GM12878 (cell line): ENCODE measurements at regions not wholly inside any gene's neighbourhood (a gene's known extent, or its start where the extent isn't known, plus 50 kb on each side); places are given as distances from the start of the nearest gene placed in this dataset.

Experiments
- BRCA1 ChIP-seq: IDR thresholded peaks from 2 replicates; pipeline ENCODE4 v1.6.1; 2011; ENCODE audit warnings: low read depth, low read length, improper control_type of control experiment
- CBFB ChIP-seq: IDR thresholded peaks from 2 replicates; pipeline ENCODE4 v1.6.1; 2016; ENCODE audit warnings: antibody characterized with exemption, low read depth
- CEBPB ChIP-seq, 2 experiments: fragments of 150-350 bp in 1 of 2; IDR thresholded peaks; 2 replicates each; pipeline ENCODE4 v1.6.1; 2012 to 2014; ENCODE audit warnings: low read depth in 2 of 2, low read length in 2 of 2, borderline replicate concordance in 1 of 2, inconsistent platforms in 1 of 2
- CHD1 ChIP-seq: IDR thresholded peaks from 2 replicates; pipeline ENCODE4 v1.6.1; 2012; ENCODE audit warnings: low read depth, low read length, improper control_type of control experiment
- CREM ChIP-seq: IDR thresholded peaks from 2 replicates; pipeline ENCODE4 v1.6.1; 2014; ENCODE audit warnings: antibody characterized with exemption, low read depth
- CTCF ChIP-seq, 3 experiments: IDR thresholded peaks in 2 of 3; conservative IDR thresholded peaks in 1 of 3; 2 replicates each; pipeline ENCODE4 v1.5.1; 2011; ENCODE audit warnings: low read depth in 3 of 3, low read length in 3 of 3, mild to moderate bottlenecking in 3 of 3, control low read depth in 2 of 3, moderate library complexity in 2 of 3, inconsistent platforms in 1 of 3, mixed read lengths in 1 of 3; ENCODE audit not compliant: control insufficient read depth in 2 of 3, insufficient read depth in 1 of 3; ENCODE audit errors: extremely low read depth in 1 of 3
- GABPA ChIP-seq: IDR thresholded peaks from 2 replicates; pipeline ENCODE4 v1.6.1; 2014; ENCODE audit warnings: antibody characterized with exemption, low read depth, mild to moderate bottlenecking, inconsistent platforms
- NR2C1 ChIP-seq: fragments of 450-650 bp; IDR thresholded peaks from 2 replicates; pipeline ENCODE4 v1.6.1; 2017; ENCODE audit warnings: antibody characterized with exemption, mild to moderate bottlenecking, moderate library complexity
- RAD21 ChIP-seq: IDR thresholded peaks from 2 replicates; pipeline ENCODE4 v1.6.1; 2011; ENCODE audit warnings: mild to moderate bottlenecking, low read depth, low read length, moderate library complexity; ENCODE audit not compliant: insufficient read depth
- RB1 ChIP-seq: fragments of 450-650 bp; formaldehyde crosslinking; IDR thresholded peaks from 2 replicates; pipeline ENCODE4 v1.6.1; 2017; ENCODE audit warnings: mild to moderate bottlenecking, borderline replicate concordance
- SMAD1 ChIP-seq: fragments of 450-650 bp; IDR thresholded peaks from 2 replicates; pipeline ENCODE4 v1.6.1; 2018; ENCODE audit warnings: mild to moderate bottlenecking, low read depth; ENCODE audit not compliant: partially characterized antibody
- SUZ12 ChIP-seq: fragments of 200-600 bp; sonication (generic); IDR thresholded peaks from one replicate; pipeline ENCODE4 v1.6.1; 2018; ENCODE audit warnings: antibody characterized with exemption, mild to moderate bottlenecking; ENCODE audit not compliant: unreplicated experiment
- YY1 ChIP-seq: IDR thresholded peaks from 2 replicates; pipeline ENCODE4 v1.6.1; 2011; ENCODE audit warnings: low read depth, mild to moderate bottlenecking, low read length
- ZNF217 ChIP-seq: fragments of 450-650 bp; IDR thresholded peaks from 2 replicates; pipeline ENCODE4 v1.6.1; 2017; ENCODE audit warnings: antibody characterized with exemption, mild to moderate bottlenecking

- no peak for TF ChIP-seq NR2C1
- TF ChIP-seq ZNF217: no peak
- TF ChIP-seq CEBPB (IDR thresholded peaks at IDR 0.05; ENCODE audit: borderline replicate concordance in 1 of 2, low read depth in 2 of 2, low read length in 2 of 2): no peak
- no peak for TF ChIP-seq SMAD1
- no peak for TF ChIP-seq CTCF (IDR thresholded peaks at IDR 0.05 in 2 of 3, conservative IDR thresholded peaks at IDR 0.05 in 1 of 3; ENCODE audit: control insufficient read depth in 2 of 3, extremely low read depth in 1 of 3, insufficient read depth in 1 of 3, low read depth in 3 of 3, low read length in 3 of 3)
- TF ChIP-seq RAD21: no peak
- no peak for TF ChIP-seq CHD1
- no peak for TF ChIP-seq BRCA1
- TF ChIP-seq SUZ12: no peak
- TF ChIP-seq YY1: no peak
- no peak for TF ChIP-seq CBFB
- no peak for TF ChIP-seq GABPA
- no peak for TF ChIP-seq CREM
- no peak for TF ChIP-seq RB1
These were observed 139.9 kb downstream of the MEX3B start for GRCh38 chr15:81905889-81906288.
